GM18907 (cell line): ENCODE measurements at regions not wholly inside any gene's neighbourhood (a gene's known extent, or its start where the extent isn't known, plus 50 kb on each side); places are given as distances from the start of the nearest gene placed in this dataset.

Experiments used
- ATAC-seq: cut with Tn5 transposase; IDR thresholded peaks from one replicate; pipeline ENCODE4 v1.9.1; 2021; ENCODE audit warnings: mild to moderate bottlenecking, moderate library complexity; ENCODE audit not compliant: unreplicated experiment

GRCh38 chr13:40132249-40132648 is 476.8 kb downstream of the COG6 start:
- no peak for ATAC-seq

GRCh38 chr13:40136896-40137295 is 481.4 kb downstream of the COG6 start:
- ATAC-seq, result no peak

GRCh38 chr13:40137400-40137799 is 481.9 kb downstream of the COG6 start:
- no peak for ATAC-seq

DNA sequence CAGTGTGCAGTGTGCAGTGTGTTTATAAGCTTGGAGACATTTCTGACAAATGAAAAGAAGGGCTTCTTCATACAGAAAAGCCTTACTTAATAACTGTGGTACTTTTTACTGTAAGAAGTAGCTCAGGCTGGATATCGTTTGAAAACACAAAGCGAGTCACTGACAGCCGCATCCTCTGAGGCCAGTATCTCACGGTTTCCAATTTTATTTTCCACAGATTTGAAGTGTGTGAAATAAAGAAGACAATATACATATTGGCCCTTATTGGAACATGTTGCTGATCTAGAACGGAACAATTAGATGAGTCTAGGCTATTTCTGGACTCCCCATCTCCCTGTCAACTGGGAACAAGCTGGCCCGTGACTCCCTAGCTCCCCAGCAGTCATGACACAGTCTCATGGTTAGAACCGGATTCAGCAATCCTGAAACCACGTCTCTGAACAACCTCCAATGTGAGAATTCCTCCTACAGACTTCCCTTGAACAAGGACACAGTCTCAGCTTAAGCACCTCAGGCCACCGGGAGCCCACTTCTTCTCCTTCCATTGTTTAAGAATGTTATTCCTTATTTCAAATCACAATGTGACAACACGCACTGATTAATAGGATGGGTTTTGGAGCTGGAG is 484.5 kb downstream of the COG6 start:
- no peak for ATAC-seq

DNA sequence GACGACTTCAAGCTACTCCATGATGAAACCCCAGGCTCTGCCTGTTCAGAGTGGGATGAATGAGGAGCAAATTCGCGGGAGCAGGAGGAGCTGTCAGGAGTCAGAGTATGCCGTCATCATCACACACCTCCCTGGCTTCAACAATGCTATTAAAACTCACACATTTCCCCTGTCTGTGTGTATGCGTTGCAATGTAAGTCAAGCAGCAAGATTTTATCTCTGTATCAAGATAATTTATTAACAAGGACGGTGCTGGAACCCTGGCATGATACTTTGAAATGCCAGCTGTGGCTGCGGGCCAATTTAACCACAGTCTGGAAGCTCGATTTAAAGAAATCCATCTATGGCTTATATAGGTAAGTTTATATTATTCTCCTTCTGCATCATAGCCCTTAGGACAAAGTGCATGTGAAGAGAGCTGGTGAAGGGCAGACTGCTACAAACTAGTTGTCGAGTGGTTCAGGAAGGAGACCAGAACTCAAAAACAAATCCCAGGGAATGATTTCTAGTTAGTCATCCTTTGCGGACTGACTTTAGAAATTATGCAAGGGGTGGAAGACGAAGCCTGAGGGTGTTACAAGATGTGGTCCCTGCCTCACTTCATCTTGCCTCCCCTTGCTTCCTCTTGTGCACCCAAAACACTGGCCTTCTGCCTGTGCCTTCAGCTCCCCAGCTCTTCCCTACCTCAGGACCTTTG is 486.5 kb downstream of the COG6 start:
- ATAC-seq, result no peak

DNA sequence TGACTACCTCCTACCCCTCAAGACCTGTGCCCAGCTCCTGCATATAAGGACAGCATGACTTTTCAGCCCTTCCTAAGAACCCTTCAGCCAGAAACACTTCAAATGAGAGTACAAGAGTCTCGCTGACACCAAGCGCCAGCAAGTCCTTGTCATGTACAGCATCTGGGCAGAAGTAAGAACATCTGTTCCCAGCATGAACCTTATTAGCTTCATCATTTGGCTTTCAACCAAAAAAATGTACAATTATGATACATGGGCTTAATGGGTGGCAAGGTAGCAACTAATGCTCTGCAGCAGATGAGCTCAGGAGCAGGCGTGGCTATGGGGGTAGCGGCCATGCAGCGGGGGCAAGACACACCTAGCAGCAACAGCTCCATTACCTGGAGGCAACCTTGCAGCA is 487.6 kb downstream of the COG6 start:
- no peak for ATAC-seq

DNA sequence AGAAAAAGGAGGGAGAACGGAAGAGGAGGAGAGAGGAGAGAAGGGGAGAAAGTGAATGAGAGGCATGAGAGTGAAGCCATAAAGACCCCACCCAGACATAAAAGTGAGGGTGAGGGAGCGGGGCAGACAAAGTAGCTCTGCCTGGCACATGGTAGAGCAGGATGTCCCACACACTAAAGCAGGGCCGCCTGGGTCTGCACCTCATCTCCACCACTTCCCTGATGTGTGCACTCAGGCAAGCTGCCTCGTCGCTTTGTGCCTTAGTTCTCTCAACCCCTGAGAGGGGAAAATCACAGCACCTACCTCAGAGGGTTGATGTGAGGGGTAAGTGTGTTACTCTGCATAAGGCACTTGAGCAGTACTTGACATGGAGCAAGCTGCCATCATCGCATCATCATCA is 488.1 kb downstream of the COG6 start:
- no peak for ATAC-seq

GRCh38 chr13:40145139-40145538 is 489.7 kb downstream of the COG6 start:
- no peak for ATAC-seq

DNA sequence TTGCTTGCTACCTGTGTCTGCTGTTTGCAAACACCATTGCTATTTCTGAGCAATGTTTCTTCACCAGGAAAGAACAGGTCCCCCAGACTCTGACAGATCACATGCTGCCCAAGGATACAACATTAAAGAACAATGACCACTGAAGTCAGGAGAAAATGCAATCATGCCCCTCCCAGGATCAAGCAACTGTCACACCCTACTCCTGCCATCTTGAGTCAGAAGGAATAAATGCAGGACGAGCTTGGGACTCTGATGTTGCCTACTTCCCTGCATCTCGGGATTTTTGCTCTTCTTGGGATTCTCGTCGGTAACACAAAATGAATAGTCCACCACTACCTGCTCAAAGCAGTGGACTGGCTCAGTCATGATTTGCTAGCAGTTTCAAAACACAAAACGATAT is 490.6 kb downstream of the COG6 start:
- ATAC-seq, result no peak

DNA sequence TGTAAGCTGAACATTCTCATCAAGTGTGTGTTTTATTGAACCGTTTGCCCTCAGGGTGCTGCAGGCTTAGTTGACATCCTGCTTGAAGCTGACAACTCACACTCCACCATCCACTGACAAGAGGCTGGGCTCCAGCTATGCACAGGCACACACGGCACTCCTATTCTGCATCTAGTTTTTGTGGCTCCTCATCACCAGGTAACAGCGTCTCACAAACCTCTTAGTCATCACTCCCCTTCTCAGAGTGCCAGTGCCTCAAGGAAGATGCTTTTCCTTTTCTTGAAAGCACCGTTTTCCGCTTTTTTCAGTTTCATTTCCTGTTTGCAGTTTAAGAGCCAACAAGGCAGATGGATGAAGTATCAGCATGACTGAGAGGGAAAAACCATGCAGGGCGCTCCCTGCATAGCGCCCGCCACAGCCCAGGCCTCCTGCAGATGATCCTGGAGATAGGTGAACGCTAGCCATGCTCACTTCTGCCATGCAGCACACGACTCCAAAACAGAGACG is 491.2 kb downstream of the COG6 start:
- ATAC-seq, result no peak

DNA sequence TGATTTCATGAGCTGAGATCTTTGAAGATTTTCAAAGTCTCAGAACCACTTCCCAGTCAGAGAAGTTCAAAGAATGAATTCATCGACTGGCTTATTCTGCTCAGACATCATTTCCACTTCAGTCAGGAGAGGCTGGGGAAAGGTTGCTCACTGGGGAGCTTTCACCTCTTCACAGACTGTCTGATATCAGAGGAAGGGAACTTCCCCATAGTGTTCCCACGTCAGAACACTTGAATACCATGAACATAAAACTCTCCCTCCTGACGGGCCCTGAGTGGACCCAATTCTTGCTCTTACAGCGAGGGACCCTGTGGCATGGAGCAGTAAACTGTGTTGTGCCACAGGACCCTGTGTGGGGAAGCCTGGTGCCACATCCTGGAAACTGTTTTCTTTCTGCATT is 492.6 kb downstream of the COG6 start:
- no peak for ATAC-seq

DNA sequence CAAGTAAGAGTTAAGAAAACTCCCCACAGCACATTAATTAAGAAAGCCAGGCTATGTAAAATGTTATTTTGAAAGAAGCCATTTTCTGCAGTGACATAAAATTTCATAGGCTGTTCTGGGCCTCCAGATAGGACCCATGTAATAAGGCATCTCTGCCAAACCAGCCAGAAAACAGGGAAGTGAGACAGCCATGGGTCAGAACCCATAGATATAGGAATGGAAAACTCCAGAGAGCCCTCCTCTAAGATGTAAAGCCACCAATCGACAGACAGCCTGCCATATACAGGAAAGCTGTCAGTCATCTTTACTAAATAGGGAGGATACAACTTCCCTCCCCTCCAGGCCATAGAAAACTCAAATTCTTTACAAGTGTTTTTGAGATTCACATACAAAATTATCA is 493.3 kb downstream of the COG6 start:
- ATAC-seq, result no peak

- no peak for ATAC-seq
These were observed 494.3 kb downstream of the COG6 start for GRCh38 chr13:40149611-40150274.

DNA sequence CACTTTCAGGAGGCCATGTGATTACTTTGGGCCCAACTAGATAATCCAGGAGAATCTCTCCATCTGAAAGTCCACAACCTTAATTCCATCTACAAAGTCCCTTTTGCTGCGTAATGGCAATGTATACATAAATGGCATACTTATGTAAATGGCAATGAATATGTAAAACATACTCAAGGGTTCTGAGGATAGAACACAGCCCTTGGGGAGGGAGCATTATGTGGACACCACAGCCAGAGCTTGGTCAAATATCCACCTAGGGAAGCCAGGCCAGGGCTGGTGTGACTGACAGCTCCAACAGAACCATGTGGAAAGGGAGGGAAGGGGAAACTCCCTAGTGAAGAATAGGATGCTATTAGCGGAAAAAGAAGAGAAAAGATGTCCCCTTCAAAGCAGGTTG is 496.2 kb downstream of the COG6 start:
- no peak for ATAC-seq

DNA sequence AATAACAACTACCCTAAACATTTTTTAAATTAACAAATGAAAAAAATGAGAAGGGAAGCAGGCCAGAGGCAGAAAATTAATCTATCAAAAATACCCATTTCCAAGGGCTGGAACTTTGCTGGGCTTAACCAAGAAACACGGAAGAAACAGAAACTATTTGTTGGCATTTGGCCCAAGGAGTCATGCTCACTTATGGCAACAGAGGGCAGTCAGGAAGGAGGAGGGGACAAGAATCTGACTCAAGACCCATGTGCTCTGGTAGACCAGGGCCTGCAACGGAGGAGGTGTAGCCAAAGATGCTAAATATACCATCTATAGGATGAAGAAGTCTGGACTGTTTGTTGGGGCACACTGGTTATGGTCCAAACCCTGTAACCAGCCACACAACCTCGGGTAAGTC is 496.7 kb downstream of the COG6 start:
- no peak for ATAC-seq

GRCh38 chr13:40152922-40153321 is 497.5 kb downstream of the COG6 start:
- ATAC-seq, result no peak

DNA sequence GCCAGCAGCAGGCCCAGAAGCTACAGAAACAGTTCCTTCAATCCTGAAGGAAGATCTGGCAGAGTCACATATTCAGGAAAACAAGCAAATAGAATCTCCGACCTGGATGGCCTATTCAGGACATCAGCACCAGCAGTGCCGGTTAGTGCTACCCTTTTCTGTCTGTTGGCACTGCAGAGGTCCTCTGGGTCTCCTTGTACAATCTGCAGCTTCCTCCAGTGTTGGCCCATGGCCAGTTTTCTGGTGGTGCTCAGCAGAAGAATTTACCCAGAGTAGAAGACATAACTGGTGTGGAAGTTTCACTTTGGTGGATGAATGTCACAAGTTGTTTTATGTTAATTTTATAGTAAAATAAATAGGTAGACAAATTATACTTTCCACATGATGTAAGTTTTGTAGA is 498.1 kb downstream of the COG6 start:
- no peak for ATAC-seq

- no peak for ATAC-seq
These were observed 499.7 kb downstream of the COG6 start for GRCh38 chr13:40155201-40155600.

DNA sequence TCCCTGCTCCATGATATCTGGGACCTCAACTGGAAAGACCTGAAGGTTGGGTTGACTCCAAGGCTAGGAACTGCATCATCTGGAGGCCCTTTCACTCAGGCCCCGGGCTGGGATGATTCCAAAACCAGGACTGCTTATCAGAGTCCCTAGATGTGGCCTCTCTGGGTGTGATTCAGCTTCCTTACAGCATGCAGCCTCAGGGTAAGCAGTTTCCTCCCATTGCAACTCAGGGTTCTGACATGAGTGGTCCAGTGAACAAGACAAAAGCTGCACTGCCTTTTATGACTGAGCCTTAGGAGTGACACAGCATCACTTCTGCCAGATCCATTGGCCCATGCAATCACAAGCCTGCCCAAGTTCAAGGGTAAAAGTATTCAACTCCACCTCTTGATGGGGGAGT is 502.8 kb downstream of the COG6 start:
- ATAC-seq, result no peak

DNA sequence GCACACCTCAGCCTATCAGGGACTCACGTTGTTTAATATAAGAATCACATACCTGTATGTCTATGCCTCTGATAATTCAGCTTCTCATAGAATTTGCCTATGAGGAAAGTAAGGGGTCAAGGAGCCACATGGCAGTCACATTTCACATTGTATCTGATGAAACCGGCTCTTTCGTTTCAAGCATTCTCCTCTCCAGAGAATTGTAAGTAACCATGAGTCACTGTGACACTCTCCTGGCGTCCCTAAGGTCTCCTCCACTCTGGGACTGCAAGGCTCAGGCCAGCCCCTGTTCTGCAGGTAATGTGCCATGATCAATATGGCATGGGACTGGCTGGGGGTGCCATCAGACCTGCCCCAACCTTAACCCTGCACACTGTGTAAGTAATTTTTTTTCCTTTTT is 503.3 kb downstream of the COG6 start:
- ATAC-seq, result no peak

DNA sequence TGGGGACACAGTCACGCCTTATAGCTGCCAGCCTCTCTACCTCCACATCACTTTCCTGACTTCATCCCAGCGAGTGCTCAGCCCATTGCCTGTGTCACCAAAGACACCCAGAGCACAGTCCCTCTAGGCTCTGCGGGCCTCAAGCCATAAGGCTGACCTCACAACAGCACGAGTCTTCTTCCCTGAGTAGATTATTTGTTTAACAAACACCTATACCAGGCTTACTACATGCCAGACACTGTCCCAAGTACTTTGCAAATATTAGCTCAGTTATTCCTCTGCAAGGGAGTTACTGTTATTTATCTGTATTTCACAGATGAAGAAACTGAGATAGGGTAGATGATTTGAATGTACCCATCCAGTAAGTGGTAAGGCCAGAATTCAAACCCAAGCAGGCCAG is 504.3 kb downstream of the COG6 start:
- ATAC-seq, result no peak

DNA sequence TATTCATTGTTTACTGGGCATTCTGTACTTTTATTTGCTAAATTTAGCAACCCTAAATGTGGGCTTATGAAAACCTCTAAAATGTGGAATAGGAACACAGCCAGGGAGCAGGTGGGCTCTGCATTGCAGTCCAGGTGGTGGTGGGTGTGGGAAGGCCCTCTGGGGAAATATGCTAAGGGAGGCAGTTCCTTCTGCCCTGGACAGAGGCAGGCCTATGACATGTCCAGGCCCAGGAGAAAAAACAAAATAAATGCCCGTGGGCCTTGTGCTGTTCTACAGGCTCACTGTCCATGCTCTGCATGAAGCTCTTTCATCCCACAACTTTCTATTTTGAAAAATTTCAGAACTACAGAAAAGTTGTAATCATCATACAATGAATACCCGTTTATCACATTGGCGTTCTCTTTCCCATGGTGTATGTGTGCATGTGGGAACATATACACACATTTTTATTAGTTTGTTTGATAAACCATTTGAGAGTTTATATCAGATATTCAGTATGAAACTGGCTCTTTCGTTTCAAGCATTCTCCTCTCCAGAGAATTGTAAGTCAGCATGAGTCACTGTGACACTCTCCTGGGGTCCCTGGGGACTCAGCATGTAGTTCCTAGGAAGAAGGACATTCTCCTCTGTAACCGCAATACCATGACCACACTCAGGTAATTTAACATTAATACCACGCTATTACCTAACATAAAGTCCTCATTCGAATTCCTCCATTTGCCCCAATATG is 505.3 kb downstream of the COG6 start:
- ATAC-seq, result no peak
